ENCODE measurements at regions not wholly inside any gene's neighbourhood (a gene's known extent, or its start where the extent isn't known, plus 50 kb on each side); places are given as distances from the start of the nearest gene placed in this dataset.
"Not testable (repeated sequence)": the region's sequence is repeated elsewhere in the genome, so short reads cannot be mapped to it uniquely, and the experiment has no call there.

- no peaks in the 10 kb centered on the region for H3K27me3 ChIP-seq (replicated peaks; ENCODE audit: control insufficient read depth, insufficient read depth, low read length)
- H3K36me3 ChIP-seq (ENCODE audit: control insufficient read depth, insufficient read depth, low read length), result no peaks in the 10 kb centered on the region
- TF ChIP-seq CTCF (IDR thresholded peaks at IDR 0.05; ENCODE audit: insufficient read depth, low read length, poor library complexity, severe bottlenecking), result no peak
- DNase-seq (ENCODE audit: extremely low read depth, insufficient read length), result no peak
- H3K4me3 ChIP-seq (replicated peaks; ENCODE audit: low read depth, low read length), result no peak overlapping the region
Measured at GRCh38 chr10:23657677-23658076, 218.8 kb downstream of the OTUD1 start.

- not testable (repeated sequence) for H3K27me3 ChIP-seq (replicated peaks; ENCODE audit: control insufficient read depth, insufficient read depth, low read length); DNase-seq (ENCODE audit: extremely low read depth, insufficient read length); H3K4me3 ChIP-seq (replicated peaks; ENCODE audit: low read depth, low read length); H3K36me3 ChIP-seq (ENCODE audit: control insufficient read depth, insufficient read depth, low read length)
Measured at GRCh38 chr10:23671866-23672265, 233.0 kb downstream of the OTUD1 start.

GRCh38 chr10:23675585-23675984 lies 236.7 kb downstream of the OTUD1 start:
- no peak for TF ChIP-seq CTCF (IDR thresholded peaks at IDR 0.05; ENCODE audit: insufficient read depth, low read length, poor library complexity, severe bottlenecking)
- Histone ChIP-seq H3K27me3 (replicated peaks; ENCODE audit: control insufficient read depth, insufficient read depth, low read length) (no peaks in the 10 kb centered on the region), H3K36me3 (ENCODE audit: control insufficient read depth, insufficient read depth, low read length) (no peaks in the 10 kb centered on the region), H3K4me3 (replicated peaks; ENCODE audit: low read depth, low read length) (no peak overlapping the region)
- no peak for DNase-seq (ENCODE audit: extremely low read depth, insufficient read length)

GRCh38 chr10:23676296-23676695 lies 237.4 kb downstream of the OTUD1 start:
- Histone ChIP-seq H3K36me3 (ENCODE audit: control insufficient read depth, insufficient read depth, low read length) (no peaks in the 10 kb centered on the region), H3K4me3 (replicated peaks; ENCODE audit: low read depth, low read length) (no peak overlapping the region), H3K27me3 (replicated peaks; ENCODE audit: control insufficient read depth, insufficient read depth, low read length) (no peaks in the 10 kb centered on the region)
- no peak for DNase-seq (ENCODE audit: extremely low read depth, insufficient read length)
- TF ChIP-seq CTCF (IDR thresholded peaks at IDR 0.05; ENCODE audit: insufficient read depth, low read length, poor library complexity, severe bottlenecking), result no peak

GRCh38 chr10:23686722-23687121 lies 247.8 kb downstream of the OTUD1 start:
- H3K27me3 ChIP-seq (replicated peaks; ENCODE audit: control insufficient read depth, insufficient read depth, low read length), result no peaks in the 10 kb centered on the region
- no peaks in the 10 kb centered on the region for H3K36me3 ChIP-seq (ENCODE audit: control insufficient read depth, insufficient read depth, low read length)
- DNase-seq (ENCODE audit: extremely low read depth, insufficient read length), result no peak
- no peak overlapping the region for H3K4me3 ChIP-seq (replicated peaks; ENCODE audit: low read depth, low read length)
- TF ChIP-seq CTCF (IDR thresholded peaks at IDR 0.05; ENCODE audit: insufficient read depth, low read length, poor library complexity, severe bottlenecking), result no peak

- no peaks in the 10 kb centered on the region for H3K36me3 ChIP-seq (ENCODE audit: control insufficient read depth, insufficient read depth, low read length)
- DNase-seq (ENCODE audit: extremely low read depth, insufficient read length), result no peak
- TF ChIP-seq CTCF (IDR thresholded peaks at IDR 0.05; ENCODE audit: insufficient read depth, low read length, poor library complexity, severe bottlenecking), result no peak
- H3K4me3 ChIP-seq (replicated peaks; ENCODE audit: low read depth, low read length), result no peak overlapping the region
- no peaks in the 10 kb centered on the region; the same call in none of the 2 replicates for H3K27me3 ChIP-seq (replicated peaks; ENCODE audit: control insufficient read depth, insufficient read depth, low read length)
Measured at GRCh38 chr10:23692736-23693135, 253.9 kb downstream of the OTUD1 start.
